Astrocyte (in vitro differentiated cells and primary cell): ENCODE measurements at regions not wholly inside any gene's neighbourhood (a gene's known extent, or its start where the extent isn't known, plus 50 kb on each side); places are given as distances from the start of the nearest gene placed in this dataset.

Experiments
- DNase-seq: peaks from one replicate; pipeline ENCODE4 v3.0.0-alpha.2; 2010; ENCODE audit warnings: low read depth
- FAIRE-seq: peaks from 2 replicates; lab custom pipeline; 2011; peaks lifted over from hg19 to GRCh38; lab: Jason Lieb, UNC
- H2AFZ ChIP-seq: 2 replicates; pipeline ENCODE4 v1.6.0; 2012; ENCODE audit warnings: low read depth, low read length, inconsistent platforms
- H3K27ac ChIP-seq: 2 replicates; pipeline ENCODE4 v1.5.1; 2011; ENCODE audit warnings: low read depth, low read length, inconsistent platforms
- H3K27me3 ChIP-seq: 2 replicates; pipeline ENCODE4 v1.6.0; 2011; ENCODE audit warnings: low read length, inconsistent platforms; ENCODE audit not compliant: insufficient read depth
- H3K36me3 ChIP-seq: 2 replicates; pipeline ENCODE4 v1.5.1; 2011; ENCODE audit warnings: low read length, inconsistent platforms; ENCODE audit not compliant: insufficient read depth
- H3K4me1 ChIP-seq: 2 replicates; pipeline ENCODE4 v1.5.1; 2011; ENCODE audit warnings: low read length, inconsistent platforms; ENCODE audit not compliant: insufficient read depth
- H3K4me2 ChIP-seq: 2 replicates; pipeline ENCODE4 v1.6.0; 2012; ENCODE audit warnings: low read length, inconsistent platforms
- H3K4me3 ChIP-seq: 2 replicates; pipeline ENCODE4 v1.5.1; 2011; ENCODE audit warnings: low read depth, mild to moderate bottlenecking, low read length, inconsistent platforms; ENCODE audit not compliant: insufficient read depth
- H3K79me2 ChIP-seq: 2 replicates; pipeline ENCODE4 v1.6.0; 2012; ENCODE audit warnings: mild to moderate bottlenecking, low read length, inconsistent platforms; ENCODE audit not compliant: insufficient read depth
- H3K9ac ChIP-seq: 2 replicates; pipeline ENCODE4 v1.6.0; 2012; ENCODE audit warnings: mild to moderate bottlenecking, low read length, inconsistent platforms
- H3K9me3 ChIP-seq: 2 replicates; pipeline ENCODE4 v1.5.1; 2012; ENCODE audit warnings: low read depth, mild to moderate bottlenecking, low read length, inconsistent platforms; ENCODE audit not compliant: insufficient read depth
- H4K20me1 ChIP-seq: 2 replicates; pipeline ENCODE4 v1.6.0; 2012; ENCODE audit warnings: low read length, inconsistent platforms; ENCODE audit not compliant: insufficient read depth
- H3K27ac Mint-ChIP-seq: one replicate; pipeline ENCODE4 v1.8.0; 2021; ENCODE audit warnings: mild to moderate bottlenecking, mixed read lengths; ENCODE audit not compliant: unreplicated experiment
- H3K27me3 Mint-ChIP-seq: one replicate; pipeline ENCODE4 v1.8.0; 2021; ENCODE audit warnings: low read depth, mixed read lengths; ENCODE audit not compliant: unreplicated experiment
- H3K36me3 Mint-ChIP-seq: one replicate; pipeline ENCODE4 v1.8.0; 2021; ENCODE audit warnings: low read depth, mixed read lengths; ENCODE audit not compliant: unreplicated experiment
- H3K4me1 Mint-ChIP-seq: one replicate; pipeline ENCODE4 v1.8.0; 2021; ENCODE audit warnings: low read depth, mixed read lengths; ENCODE audit not compliant: unreplicated experiment
- H3K4me3 Mint-ChIP-seq: one replicate; pipeline ENCODE4 v1.8.0; 2021; ENCODE audit warnings: mild to moderate bottlenecking, moderate library complexity, mixed read lengths; ENCODE audit not compliant: unreplicated experiment
- H3K9me3 Mint-ChIP-seq: one replicate; pipeline ENCODE4 v1.8.0; 2021; ENCODE audit warnings: mild to moderate bottlenecking, mixed read lengths; ENCODE audit not compliant: unreplicated experiment
- CTCF ChIP-seq: IDR thresholded peaks from 2 replicates; pipeline ENCODE4 v1.5.1; 2011; ENCODE audit warnings: low read depth, mild to moderate bottlenecking, inconsistent platforms, low read length, moderate library complexity; ENCODE audit not compliant: insufficient read depth
- EZH2 ChIP-seq: IDR thresholded peaks from 2 replicates; pipeline ENCODE4 v1.6.1; 2012; ENCODE audit warnings: mild to moderate bottlenecking, low read length, inconsistent platforms; ENCODE audit not compliant: insufficient read depth

GRCh38 chr16:20259541-20259940 is 67.8 kb downstream of the GP2 start:
- Histone ChIP-seq H3K79me2 (no peaks in the 10 kb centered on the region), H3K27me3 (no peaks in the 10 kb centered on the region), H3K27ac (no peak overlapping the region), H3K36me3 (no peaks in the 10 kb centered on the region), H4K20me1 (no peaks in the 10 kb centered on the region), H3K4me1 (no peaks in the 10 kb centered on the region), H3K4me2 (no peak overlapping the region), H2AFZ (no peak overlapping the region), H3K9ac (no peak overlapping the region), H3K9me3 (peaks cover 2% of the 10 kb centered on the region), H3K4me3 (no peak overlapping the region)
- DNase-seq (no peak), FAIRE-seq (no peak)
- Mint-ChIP-seq H3K9me3 (peaks cover 2% of the 10 kb centered on the region), H3K4me3 (no peak overlapping the region), H3K36me3 (peaks cover 1% of the 10 kb centered on the region), H3K27ac (no peak overlapping the region), H3K4me1 (peaks cover 2% of the 10 kb centered on the region), H3K27me3 (peaks cover 5% of the 10 kb centered on the region)
- no peak for TF ChIP-seq EZH2
- TF ChIP-seq CTCF: no peak

- H3K27me3 Mint-ChIP-seq: peaks cover 5% of the 10 kb centered on the region
- H3K4me3 Mint-ChIP-seq: no peak overlapping the region
- no peak overlapping the region for H3K4me2 ChIP-seq
- H3K36me3 Mint-ChIP-seq: peaks cover 1% of the 10 kb centered on the region
- H3K4me1 Mint-ChIP-seq: no peaks in the 10 kb centered on the region
- no peaks in the 10 kb centered on the region for H3K4me1 ChIP-seq
- no peaks in the 10 kb centered on the region for H3K27me3 ChIP-seq
- no peaks in the 10 kb centered on the region for H3K36me3 ChIP-seq
- no peak overlapping the region for H3K9ac ChIP-seq
- no peak for FAIRE-seq
- H3K4me3 ChIP-seq: no peak overlapping the region
- no peak for TF ChIP-seq CTCF
- TF ChIP-seq EZH2: no peak
- H3K9me3 Mint-ChIP-seq: peaks cover 2% of the 10 kb centered on the region
- H3K27ac Mint-ChIP-seq: no peak overlapping the region
- no peak overlapping the region for H2AFZ ChIP-seq
- peaks cover 2% of the 10 kb centered on the region for H3K9me3 ChIP-seq
- DNase-seq: no peak
- no peaks in the 10 kb centered on the region for H3K79me2 ChIP-seq
- H4K20me1 ChIP-seq: no peaks in the 10 kb centered on the region
- no peak overlapping the region for H3K27ac ChIP-seq
Measured at GRCh38 chr16:20257234-20257633, 70.1 kb downstream of the GP2 start.

GRCh38 chr16:20255002-20255401 is 72.3 kb downstream of the GP2 start:
- Mint-ChIP-seq H3K27me3 (peaks cover 9% of the 10 kb centered on the region), H3K27ac (no peak overlapping the region), H3K4me1 (no peaks in the 10 kb centered on the region), H3K9me3 (peaks cover 2% of the 10 kb centered on the region), H3K4me3 (no peak overlapping the region), H3K36me3 (peaks cover 1% of the 10 kb centered on the region)
- TF ChIP-seq EZH2 (no peak), CTCF (no peak)
- Histone ChIP-seq H3K27ac (no peak overlapping the region), H3K4me2 (no peak overlapping the region), H2AFZ (no peak overlapping the region), H3K9ac (no peak overlapping the region), H3K4me3 (no peak overlapping the region), H3K9me3 (peaks cover 2% of the 10 kb centered on the region), H3K79me2 (no peaks in the 10 kb centered on the region), H3K4me1 (no peaks in the 10 kb centered on the region), H3K36me3 (no peaks in the 10 kb centered on the region), H4K20me1 (no peaks in the 10 kb centered on the region), H3K27me3 (no peaks in the 10 kb centered on the region)
- DNase-seq (no peak), FAIRE-seq (no peak)
